Caco-2 (cell line): ENCODE measurements at regions not wholly inside any gene's neighbourhood (a gene's known extent, or its start where the extent isn't known, plus 50 kb on each side); places are given as distances from the start of the nearest gene placed in this dataset.

Experiments
- BruUV-seq: library from RNA; stranded (reverse); fragments of 400-500 nt; replicated peaks from 2 replicates; lab custom pipeline; 2021; lab: Mats Ljungman, UMichigan
- CTCF ChIA-PET: fragments of 300-600 bp; sonication (Branson Sonifier 250); formaldehyde crosslinking; loops from one replicate; lab custom pipeline; 2022; ENCODE audit warnings: antibody characterized with exemption; lab: Charles Lee
- POLR2A ChIA-PET: fragments of 300-600 bp; sonication (Branson Sonifier 250); formaldehyde crosslinking; loops from one replicate; lab custom pipeline; 2022; ENCODE audit warnings: antibody characterized with exemption; lab: Charles Lee
- DNase-seq, 2 experiments: peaks; one replicate each; pipeline versions ENCODE4 v3.0.0 to v3.0.0-alpha.2; 2020 to 2022
- H3K27me3 ChIP-seq: replicated peaks from 2 replicates; pipeline ENCODE4 v1.6.0; 2011; ENCODE audit warnings: low read length; ENCODE audit not compliant: control insufficient read depth, insufficient read depth
- H3K36me3 ChIP-seq: 2 replicates; pipeline ENCODE4 v1.5.1; 2011; ENCODE audit warnings: low read length; ENCODE audit not compliant: control insufficient read depth, insufficient read depth
- H3K4me1 ChIP-seq: fragments of 250-450 bp; sonication (Bioruptor Pico); 2 replicates; pipeline ENCODE4 v1.5.1; 2020; ENCODE audit warnings: mild to moderate bottlenecking
- H3K4me3 ChIP-seq: 2 replicates; pipeline ENCODE4 v1.5.1; 2011; ENCODE audit warnings: low read depth, mild to moderate bottlenecking, control low read depth, low read length
- H3K9me3 ChIP-seq: fragments of 250-450 bp; sonication (Bioruptor Pico); 2 replicates; pipeline ENCODE4 v1.5.1; 2020; ENCODE audit warnings: mild to moderate bottlenecking, moderate library complexity
- H3K27ac Mint-ChIP-seq: one replicate; pipeline ENCODE4 v1.8.0; 2022; ENCODE audit warnings: mixed read lengths; ENCODE audit not compliant: unreplicated experiment
- H3K27me3 Mint-ChIP-seq: one replicate; pipeline ENCODE4 v1.8.0; 2022; ENCODE audit warnings: mixed read lengths; ENCODE audit not compliant: insufficient read depth, unreplicated experiment
- H3K36me3 Mint-ChIP-seq: one replicate; pipeline ENCODE4 v1.8.0; 2022; ENCODE audit warnings: mild to moderate bottlenecking, mixed read lengths; ENCODE audit not compliant: insufficient read depth, unreplicated experiment
- H3K4me1 Mint-ChIP-seq: one replicate; pipeline ENCODE4 v1.8.0; 2022; ENCODE audit warnings: low read depth, mixed read lengths; ENCODE audit not compliant: unreplicated experiment
- H3K4me3 Mint-ChIP-seq: one replicate; pipeline ENCODE4 v1.8.0; 2022; ENCODE audit warnings: mild to moderate bottlenecking, moderate library complexity, mixed read lengths; ENCODE audit not compliant: unreplicated experiment
- H3K9me3 Mint-ChIP-seq: one replicate; pipeline ENCODE4 v1.8.0; 2022; ENCODE audit warnings: mixed read lengths; ENCODE audit not compliant: unreplicated experiment
- CTCF ChIP-seq, 2 experiments: fragments of 200-600 bp in 1 of 2; IDR thresholded peaks; 1 replicate in 1 of 2; 2 replicates in 1 of 2; pipeline versions ENCODE4 v1.5.1 to v1.8.0; 2011 to 2022; ENCODE audit warnings: antibody characterized with exemption in 1 of 2, control low read depth in 1 of 2, inconsistent platforms in 1 of 2, low read depth in 1 of 2, low read length in 1 of 2, mild to moderate bottlenecking in 1 of 2, moderate library complexity in 1 of 2; ENCODE audit not compliant: insufficient read depth in 1 of 2, severe bottlenecking in 1 of 2, unreplicated experiment in 1 of 2
- intact Hi-C: fragments of 100-400 bp; cut with micrococcal nuclease; formaldehyde crosslinking; loops from one replicate; pipeline ENCODE4 v1.10.0; 2022; ENCODE audit not compliant: unreplicated experiment

- Histone ChIP-seq H3K9me3 (peaks cover under 1% of the 10 kb centered on the region; the same call in 1 of the 2 replicates), H3K4me1 (peaks cover 3% of the 10 kb centered on the region; the same call in 1 of the 2 replicates), H3K27me3 (no peaks in the 10 kb centered on the region), H3K36me3 (no peaks in the 10 kb centered on the region), H3K4me3 (no peak overlapping the region)
- intact Hi-C loops: no loop called here
- ChIA-PET POLR2A (no interaction called here), CTCF (no interaction called here)
- H3K4me1 Mint-ChIP-seq: no peaks in the 10 kb centered on the region
- H3K9me3 Mint-ChIP-seq: peaks cover 7% of the 10 kb centered on the region
- no peak for TF ChIP-seq CTCF (IDR thresholded peaks at IDR 0.05; ENCODE audit: insufficient read depth in 1 of 2, low read depth in 1 of 2, low read length in 1 of 2, severe bottlenecking in 1 of 2, unreplicated experiment in 1 of 2)
- H3K27ac Mint-ChIP-seq: no peak overlapping the region
- BruUV-seq: no TSS peak
- H3K27me3 Mint-ChIP-seq: no peaks in the 10 kb centered on the region
- no peak overlapping the region for H3K4me3 Mint-ChIP-seq
- H3K36me3 Mint-ChIP-seq: no peaks in the 10 kb centered on the region
- DNase-seq: no peak
These were observed 387.6 kb upstream of the CBLB start for GRCh38 chr3:106256249-106256957.

GRCh38 chr3:106257172-106257571 is 388.4 kb upstream of the CBLB start:
- no peaks in the 10 kb centered on the region for H3K27me3 ChIP-seq
- no peaks in the 10 kb centered on the region for H3K27me3 Mint-ChIP-seq
- POLR2A ChIA-PET: interaction anchor here (0.6 kb wide), 1 partner anchor 210 kb away, joined by 3 read pairs; no protein-coding TSS in a partner anchor
- H3K36me3 Mint-ChIP-seq: no peaks in the 10 kb centered on the region
- H3K27ac Mint-ChIP-seq: no peak overlapping the region
- no TSS peak for BruUV-seq
- CTCF ChIA-PET: no interaction called here
- H3K4me3 Mint-ChIP-seq: no peak overlapping the region
- H3K9me3 Mint-ChIP-seq: no peaks in the 10 kb centered on the region
- TF ChIP-seq CTCF (IDR thresholded peaks at IDR 0.05; ENCODE audit: insufficient read depth in 1 of 2, low read depth in 1 of 2, low read length in 1 of 2, severe bottlenecking in 1 of 2, unreplicated experiment in 1 of 2): no peak
- H3K9me3 ChIP-seq: no peaks in the 10 kb centered on the region; the same call in 1 of the 2 replicates
- H3K36me3 ChIP-seq: no peaks in the 10 kb centered on the region
- H3K4me1 Mint-ChIP-seq: peaks cover 2% of the 10 kb centered on the region
- no peak for DNase-seq
- intact Hi-C loops: no loop called here
- H3K4me1 ChIP-seq: peaks cover 6% of the 10 kb centered on the region
- H3K4me3 ChIP-seq: no peak overlapping the region

GRCh38 chr3:106261396-106261795 is 392.6 kb upstream of the CBLB start:
- intact Hi-C loops: loop anchor here (5.0 kb wide), 1 partner anchor 119 kb away; no protein-coding TSS in a partner anchor
- no peak overlapping the region for H3K27ac Mint-ChIP-seq
- no peak for DNase-seq
- Histone ChIP-seq H3K4me1 (peaks cover 31% of the 10 kb centered on the region), H3K36me3 (no peaks in the 10 kb centered on the region), H3K4me3 (no peak overlapping the region), H3K27me3 (no peaks in the 10 kb centered on the region), H3K9me3 (no peaks in the 10 kb centered on the region; the same call in 1 of the 2 replicates)
- peaks cover 19% of the 10 kb centered on the region for H3K4me1 Mint-ChIP-seq
- H3K4me3 Mint-ChIP-seq: no peak overlapping the region
- ChIA-PET CTCF (no interaction called here), POLR2A (no interaction called here)
- no peaks in the 10 kb centered on the region for H3K27me3 Mint-ChIP-seq
- no TSS peak for BruUV-seq
- peaks cover 10% of the 10 kb centered on the region for H3K9me3 Mint-ChIP-seq
- H3K36me3 Mint-ChIP-seq: no peaks in the 10 kb centered on the region
- no peak for TF ChIP-seq CTCF (IDR thresholded peaks at IDR 0.05; ENCODE audit: insufficient read depth in 1 of 2, low read depth in 1 of 2, low read length in 1 of 2, severe bottlenecking in 1 of 2, unreplicated experiment in 1 of 2)
